Hematopoietic multipotent progenitor cell (in vitro differentiated cells): ENCODE measurements at regions not wholly inside any gene's neighbourhood (a gene's known extent, or its start where the extent isn't known, plus 50 kb on each side); places are given as distances from the start of the nearest gene placed in this dataset.

ENCODE experiments used
- DNase-seq, 3 donors: peaks; one replicate each; pipeline ENCODE4 v3.0.0-alpha.2; 2011 to 2015; ENCODE audit warnings: low read depth in 2 of 3, low spot score in 2 of 3

DNA sequence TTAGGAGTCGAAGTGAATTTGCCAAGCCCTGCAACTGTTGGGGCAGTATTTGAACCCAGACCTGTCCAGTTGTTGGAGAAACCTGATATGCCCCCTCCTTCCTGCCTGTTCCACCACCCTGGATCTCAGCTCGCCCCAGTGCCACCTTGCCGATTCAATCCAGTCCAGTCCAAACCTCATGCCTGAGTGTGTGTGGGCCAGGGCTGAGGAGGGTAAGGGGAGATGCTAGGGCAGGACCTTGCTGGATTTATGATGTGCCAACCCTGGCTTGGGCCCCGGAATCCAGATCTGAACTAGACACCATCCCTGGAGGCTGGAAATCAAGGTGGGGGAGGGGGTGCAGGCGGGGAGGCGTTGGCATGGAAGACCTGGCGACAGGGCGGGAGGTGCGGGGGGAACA is 98.9 kb upstream of the WNT4 start:
- DNase-seq, result no peak

DNA sequence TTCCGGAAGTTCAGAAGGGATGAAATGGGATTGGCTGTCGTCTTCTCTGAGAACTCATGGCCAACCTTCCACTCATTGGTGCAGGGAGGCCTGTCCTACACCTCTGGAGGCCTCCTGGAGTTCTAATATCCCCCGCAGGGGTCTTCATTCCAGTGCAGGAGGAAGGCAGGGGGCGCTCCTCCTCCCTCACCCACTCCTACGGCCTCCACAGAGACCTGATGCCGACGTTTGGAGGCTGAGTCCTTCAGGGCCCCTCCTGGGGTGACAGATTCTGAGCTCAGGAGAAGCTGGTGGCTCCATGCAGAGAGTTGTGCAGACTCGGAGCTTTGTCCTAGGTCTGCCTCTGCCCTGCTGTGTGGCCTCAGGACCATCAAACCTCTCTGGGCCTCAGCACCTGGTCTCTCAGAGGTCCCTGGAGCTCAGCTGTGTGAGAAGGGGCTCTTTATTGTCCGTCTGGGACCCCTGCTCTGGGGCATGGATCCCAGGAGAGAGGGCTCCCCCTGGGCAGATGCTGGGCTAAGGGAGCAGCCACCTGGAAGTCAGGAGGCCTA is 102.3 kb upstream of the WNT4 start:
- DNase-seq, result no peak

DNA sequence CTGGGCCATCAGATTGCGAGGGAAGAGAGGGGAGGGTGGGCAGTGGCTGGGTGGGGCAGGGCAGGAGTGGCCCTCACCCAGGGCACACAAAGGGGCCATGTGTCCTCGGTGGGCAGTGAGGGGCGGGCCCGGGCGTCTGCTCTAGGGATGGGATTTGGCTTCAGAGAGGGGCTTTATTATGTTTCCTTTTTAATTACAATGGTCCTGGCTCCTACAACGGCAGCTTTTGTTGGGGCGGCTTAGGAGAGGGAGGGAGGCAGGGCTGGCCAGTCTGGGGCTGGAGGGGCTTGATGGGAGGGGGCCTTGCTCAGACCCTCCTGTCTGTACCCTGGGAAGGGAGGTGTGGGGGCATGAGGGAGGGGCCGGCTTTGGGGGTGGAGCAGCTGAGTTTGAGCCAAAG is 102.8 kb upstream of the WNT4 start:
- no peak for DNase-seq

DNA sequence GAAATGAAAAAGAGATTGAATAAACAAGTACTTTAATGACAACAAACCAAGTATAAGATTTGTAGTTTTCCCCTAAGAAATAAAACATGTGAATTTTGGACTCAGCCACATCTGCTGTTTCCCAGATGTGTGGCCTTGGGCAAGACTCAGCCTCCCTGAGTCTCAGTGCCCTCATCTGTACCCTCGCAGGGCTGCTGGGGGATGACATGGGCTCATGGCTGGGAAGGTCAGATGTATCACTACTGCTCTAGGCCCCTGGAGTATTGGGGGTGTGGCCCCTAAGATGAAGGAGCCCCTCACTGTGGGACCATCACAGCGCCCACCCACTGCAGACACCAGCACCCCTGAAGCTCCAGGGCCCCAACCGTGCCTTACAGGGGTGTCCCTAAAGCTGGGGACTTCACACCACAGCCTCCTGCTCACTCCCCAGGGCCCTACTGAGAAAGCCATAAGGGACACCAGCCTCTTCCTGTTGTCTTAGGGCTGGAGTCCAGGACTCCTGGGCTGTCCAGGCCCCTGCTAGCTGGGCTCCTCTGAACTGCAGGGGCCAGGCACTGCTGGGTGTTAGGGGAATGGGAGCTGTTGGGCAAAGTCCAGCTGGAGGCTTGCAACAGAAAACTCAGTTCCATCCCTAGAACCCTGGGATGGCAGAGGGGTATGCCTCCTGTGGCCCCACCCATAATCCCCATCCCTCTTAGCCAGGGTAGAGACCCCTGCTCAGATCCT is 104.0 kb upstream of the WNT4 start:
- DNase-seq, result no peak

DNA sequence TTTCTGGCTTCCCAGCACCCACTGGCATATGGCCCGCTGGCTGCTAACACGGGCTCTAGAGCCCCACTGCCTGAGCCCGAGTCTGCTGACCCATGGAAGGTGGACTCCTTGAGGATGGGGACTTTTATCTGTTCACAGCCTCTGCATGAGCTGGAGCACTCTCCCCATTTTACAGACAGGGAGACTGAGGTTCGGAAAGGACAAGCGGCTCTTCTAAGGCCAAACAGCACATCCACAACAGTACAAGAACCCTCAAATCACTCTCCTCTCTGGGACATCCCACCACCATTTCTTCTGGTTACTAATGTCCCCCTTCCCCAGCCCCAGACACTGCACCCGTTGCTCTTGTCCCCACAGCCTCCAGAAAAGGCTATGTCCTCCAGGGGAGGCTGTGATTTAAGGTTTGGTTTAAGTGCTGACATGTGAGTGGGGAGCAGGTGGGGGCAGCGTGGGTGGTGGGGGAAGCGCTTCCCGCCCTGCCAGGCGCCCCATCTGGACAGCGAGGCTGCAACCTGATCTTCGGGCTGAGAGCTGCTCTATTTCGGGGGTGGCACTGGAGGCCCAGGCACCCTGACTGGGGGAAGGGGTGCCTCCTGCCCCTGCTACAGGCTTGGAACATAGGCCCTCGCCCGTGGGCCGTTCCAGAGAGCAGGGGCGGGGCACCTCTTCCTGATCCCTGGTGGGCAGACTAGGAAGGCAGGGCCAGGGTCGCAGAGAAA is 104.8 kb upstream of the WNT4 start:
- DNase-seq, result no peak

DNA sequence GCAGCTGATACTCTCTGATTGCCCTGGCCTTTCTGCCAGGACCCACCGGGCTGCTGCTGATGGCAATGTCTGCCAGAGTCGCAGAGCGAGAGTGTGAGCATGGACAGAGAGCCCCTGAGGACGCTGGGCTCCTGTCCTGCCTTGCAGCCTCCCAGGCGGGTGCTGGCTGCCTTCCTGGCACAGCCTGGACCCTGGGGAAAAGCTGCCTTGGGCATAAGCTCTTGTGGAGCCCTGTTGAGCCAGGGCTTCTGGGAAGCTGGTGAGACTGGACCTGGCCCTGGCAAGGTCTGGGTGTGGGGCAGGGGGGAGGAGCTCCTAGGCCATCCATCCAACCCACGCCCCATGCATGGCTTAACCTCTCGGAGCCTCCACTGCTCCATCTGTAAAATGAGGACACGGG is 105.8 kb upstream of the WNT4 start:
- no peak for DNase-seq

DNA sequence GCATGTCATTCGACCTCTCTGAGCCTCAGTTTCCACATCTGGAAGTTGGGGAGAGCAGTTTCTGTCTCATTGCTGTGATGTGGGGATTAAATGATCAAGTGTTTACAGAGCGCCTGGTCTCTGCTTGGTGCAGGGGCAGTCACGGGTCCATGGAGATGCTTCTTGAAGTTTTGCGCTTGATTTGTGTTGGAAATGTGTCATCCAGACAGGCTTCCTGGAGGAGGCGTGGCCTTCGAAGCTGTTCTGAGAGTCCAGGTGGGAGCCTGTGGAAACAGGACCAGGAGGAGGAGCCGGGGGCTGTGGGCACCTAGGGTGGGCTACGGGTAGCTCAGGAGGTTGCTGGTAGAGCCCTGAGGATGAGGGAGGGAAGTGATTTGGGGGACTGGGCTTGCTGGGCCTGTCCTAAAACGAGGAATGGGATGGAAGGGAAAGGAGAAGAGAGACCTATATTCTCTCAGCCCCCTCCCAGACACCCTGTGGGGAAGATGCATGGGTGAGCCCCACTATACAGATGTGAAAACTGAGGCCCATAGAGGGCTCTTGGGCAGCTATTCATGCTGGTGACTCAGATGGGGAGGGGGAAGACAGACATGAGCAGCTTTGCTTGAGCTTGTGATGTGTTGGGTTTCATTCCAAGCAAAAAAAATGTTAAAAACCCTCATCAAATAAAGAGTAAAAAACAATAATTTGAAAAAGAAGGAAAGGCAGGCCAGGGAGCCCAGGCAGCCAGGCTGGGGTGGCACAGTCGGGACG is 107.2 kb upstream of the WNT4 start:
- no peak for DNase-seq

DNA sequence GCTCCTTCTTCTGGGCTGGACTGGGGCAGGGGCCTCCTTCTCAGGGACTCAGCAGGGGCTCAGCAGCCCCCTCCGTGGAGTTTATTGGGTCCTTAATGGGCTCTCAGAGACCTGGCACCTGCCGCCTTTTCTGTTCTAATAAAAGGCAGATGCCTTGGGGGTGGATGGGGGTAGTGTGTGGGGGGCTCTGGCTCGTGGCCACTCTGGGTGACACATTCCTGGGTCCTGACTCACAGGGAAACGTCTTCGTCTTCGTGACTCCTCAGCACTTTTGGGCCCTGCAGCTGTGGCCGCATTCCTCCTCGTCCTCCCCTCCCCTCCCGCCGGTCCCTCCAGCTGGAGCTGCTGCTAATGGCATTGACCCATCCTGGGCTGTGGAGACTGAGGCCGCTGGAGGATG is 107.8 kb upstream of the WNT4 start:
- no peak for DNase-seq

DNA sequence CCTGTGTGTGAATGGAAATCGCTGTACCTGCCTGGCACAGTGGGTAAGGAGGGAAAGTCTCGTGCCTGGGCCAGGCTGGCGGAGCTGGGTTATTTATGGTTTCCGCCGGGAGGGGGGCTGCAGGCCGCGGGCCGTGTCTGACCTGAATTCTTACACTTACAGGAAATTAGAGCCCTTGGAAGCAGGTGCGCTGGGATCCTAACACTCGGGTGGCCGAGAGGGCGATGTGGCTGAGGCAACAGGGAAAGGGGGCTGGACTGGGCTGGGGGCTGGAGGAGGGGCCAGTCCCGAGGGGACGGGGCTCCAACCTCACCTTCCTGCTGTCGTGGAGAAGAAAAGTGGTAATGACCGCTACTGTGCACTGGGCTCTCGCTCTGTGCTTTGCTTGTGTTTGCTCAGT is 109.4 kb upstream of the WNT4 start:
- no peak for DNase-seq

DNA sequence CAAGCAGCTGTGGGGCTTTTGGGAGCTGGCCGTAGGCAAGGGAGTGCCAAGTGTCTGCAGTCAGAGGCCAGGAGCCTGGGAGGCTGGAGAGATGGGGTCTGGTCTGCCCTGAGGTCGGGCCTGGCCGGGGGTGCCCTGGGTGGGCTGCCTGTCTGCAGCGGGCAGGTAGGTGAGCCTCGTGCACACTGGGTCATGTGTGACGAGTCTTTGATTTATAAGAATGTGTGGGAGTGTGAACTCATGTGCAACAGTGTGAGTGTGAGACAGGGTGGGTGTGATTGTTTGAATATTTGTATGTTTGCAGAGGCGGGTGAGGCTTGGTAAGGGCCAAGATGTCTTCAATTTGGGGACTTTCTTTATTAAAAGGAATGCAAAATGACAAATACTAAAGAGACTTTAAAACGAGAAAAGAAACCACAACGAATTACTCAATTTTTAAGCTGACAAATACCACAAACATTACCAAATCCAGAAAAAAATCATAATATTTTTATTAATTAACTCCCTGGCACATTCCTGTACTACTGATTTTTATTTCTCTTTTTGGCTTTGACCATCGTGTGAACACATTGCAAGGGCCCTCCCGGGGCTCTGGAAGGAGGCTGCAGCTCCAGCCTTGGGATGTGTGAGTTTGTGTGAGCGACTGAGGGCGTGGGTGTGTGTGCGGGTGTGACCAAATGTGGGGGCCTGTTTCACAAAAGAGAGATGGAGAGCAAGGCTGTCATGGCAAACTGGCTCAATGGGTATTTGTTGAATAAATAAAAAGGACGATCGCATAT is 110.3 kb upstream of the WNT4 start:
- no peak for DNase-seq

DNA sequence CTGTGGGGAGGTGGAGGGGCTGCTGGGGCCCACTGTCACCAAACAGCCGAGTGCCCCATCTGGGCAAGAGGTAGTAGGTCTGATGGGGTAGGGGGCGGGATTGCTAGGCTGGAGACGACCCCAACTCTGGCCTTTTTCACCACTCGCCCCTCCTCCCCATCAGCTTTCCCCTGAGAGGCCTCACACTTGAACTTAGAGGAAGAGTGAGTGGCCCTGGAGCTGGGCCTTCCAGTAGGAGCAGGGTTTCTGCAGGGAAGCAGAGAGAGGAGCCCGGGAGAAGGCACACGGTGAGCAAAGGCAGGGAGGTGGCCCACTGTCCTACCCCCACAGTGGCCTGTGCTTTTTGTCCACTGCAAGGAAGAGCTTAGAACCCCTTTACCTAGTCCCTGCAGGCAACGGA is 111.9 kb upstream of the WNT4 start:
- no peak for DNase-seq

DNA sequence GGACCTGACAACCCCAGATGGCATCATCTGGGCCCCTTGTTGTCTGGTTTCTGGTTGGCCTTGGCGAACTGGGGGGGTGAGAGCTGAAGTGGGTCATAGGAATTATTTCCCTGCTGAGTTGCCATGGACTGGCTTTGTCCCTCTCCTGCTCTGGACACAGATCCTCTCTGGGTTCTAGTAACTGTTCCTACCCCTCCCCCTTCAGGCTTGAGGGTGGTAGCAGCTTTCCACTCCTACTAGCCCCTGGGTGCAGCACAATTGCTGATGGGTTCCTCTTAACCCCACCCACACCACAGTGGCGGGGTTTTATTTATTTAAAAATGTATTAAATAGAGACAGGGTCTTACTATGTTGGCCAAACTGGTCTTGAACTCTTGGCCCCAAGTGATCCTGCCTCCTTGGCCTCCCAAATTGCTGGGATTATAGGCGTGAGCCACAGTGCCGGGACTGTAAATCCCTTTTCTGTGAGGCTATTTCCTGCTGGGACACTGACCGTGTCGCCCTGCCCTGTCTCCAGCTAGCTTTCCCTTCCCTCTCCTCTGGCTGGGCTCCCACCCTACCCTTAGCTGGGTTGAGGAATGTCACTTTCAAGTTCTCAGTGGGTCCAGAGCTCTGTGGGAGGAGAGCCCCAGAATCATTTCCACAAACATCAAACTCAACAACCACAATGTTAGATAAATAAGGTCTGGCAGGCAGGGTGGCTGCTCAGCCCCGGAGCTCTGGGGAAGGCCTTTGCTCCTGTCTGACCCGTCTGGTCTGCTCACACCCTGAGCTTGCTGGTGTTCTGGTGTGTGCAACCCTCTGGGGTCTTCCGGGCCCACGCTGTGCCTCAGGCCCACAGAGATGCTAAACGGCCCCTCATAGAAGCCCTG is 112.7 kb upstream of the WNT4 start:
- no peak for DNase-seq

DNA sequence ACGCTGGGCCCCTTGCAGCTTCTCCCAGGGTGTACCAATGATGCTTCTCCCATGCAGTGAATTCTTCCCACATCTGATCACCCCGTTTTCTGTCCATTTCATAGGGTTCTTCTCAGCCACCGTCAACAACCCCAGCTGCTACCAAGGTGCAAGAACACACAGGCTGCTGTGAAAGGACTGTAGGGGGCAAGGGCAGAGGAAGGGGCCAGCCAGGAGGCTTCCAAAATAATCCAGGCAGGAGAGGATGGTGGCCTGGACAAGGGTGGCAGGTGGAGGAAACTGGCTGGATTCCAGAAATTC is 113.3 kb upstream of the WNT4 start:
- DNase-seq, result no peak

DNA sequence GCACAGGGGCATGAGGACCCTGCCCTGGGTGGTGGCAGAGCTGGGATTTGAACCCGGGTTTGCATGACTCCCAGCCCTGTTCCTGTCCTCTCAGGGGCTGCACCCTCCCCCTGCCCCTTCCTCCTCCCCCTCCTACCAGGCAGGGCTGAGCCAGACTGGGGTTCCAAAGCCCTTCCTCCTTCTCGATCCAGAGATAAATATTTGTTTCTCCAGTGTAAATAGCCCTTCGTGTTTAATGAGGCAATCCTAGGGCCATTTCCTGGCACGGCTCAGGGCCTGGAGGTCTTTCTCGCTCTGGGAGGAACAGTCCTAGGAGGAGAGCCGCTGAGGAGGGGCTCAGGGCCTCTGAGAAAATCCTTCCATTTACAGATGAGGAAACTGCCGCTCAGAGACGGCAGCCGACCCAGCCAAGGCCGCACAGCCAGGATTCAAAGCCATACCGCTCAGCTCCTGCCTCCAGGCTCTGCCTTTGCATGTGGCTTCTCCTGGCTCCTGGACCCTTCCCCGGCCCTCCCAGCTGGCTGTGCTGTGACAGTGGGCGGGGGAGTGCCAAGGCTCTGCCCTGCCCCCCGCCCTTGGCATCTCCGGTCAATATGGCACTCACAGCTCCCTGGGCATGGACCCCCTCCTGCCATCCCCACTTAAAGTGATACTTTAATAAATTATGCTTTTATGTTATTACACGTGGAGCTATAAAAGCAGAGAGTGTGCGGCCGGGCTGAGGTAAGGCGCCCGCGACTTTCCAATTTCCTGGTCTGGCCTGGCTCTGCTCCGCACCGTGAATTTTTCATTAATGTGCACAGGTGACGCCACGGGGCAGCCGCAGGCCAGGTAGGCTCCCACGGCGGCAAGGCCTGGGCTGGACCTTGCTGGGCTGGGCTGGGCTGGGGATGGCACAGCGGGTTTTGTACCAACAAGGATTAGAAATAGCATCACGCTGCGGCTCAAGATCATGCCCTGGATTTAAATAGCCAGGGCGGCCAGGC is 114.7 kb upstream of the WNT4 start:
- no peak for DNase-seq

DNA sequence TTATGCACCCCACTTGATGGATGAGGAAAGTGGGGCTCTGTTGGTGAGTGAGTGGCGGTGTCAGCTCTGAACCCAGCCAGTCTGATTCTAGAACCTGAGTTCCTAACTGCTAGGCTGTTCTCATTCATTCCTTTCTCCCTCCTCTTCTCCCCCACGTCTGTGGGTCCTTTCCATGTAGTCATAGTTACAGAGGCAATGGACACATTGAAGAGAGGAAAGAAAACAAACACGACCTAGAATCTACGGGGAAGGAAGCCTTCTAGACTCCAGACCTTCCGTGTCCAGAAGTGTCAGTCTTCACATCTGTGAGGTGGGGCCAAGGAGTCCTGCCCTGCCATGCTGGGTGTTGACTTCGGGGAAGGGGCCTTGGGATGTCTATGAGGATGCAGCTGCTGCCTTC is 115.8 kb upstream of the WNT4 start:
- DNase-seq, result no peak

DNA sequence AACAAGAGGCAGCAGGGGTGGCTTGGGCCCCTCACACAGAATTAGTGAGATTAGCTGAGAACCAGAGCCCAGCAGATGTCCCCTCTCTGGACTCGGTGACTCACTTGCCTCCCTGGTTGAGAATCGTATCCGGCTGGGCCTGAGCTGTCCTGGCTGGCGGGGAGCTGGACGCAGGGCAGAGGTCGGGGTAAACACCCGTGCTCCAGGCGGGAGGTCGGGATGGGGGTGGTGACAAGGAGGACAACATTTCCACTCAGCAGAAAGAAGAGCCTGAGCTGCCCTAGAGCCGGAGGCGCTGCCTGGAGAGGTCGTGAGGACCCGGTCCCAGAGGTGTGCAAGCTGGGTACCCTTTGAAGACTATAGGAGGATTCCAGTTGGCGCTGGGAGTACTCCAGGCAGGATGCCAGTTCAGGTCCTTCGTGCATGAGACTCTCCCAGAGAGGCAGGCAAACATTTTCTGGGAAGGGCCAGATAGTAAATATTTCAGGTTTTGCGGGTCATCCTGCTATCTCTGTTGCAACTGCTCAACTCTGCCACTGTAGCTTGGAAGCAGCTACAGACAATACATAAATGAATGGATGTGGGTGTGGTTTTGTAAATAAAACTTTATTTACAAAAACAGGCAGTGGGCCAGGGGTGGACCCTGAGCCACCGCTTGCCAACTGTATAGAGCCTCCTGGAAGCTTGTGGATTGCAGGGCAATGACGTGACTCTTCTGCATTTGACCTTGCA is 116.8 kb upstream of the WNT4 start:
- DNase-seq, result no peak

DNA sequence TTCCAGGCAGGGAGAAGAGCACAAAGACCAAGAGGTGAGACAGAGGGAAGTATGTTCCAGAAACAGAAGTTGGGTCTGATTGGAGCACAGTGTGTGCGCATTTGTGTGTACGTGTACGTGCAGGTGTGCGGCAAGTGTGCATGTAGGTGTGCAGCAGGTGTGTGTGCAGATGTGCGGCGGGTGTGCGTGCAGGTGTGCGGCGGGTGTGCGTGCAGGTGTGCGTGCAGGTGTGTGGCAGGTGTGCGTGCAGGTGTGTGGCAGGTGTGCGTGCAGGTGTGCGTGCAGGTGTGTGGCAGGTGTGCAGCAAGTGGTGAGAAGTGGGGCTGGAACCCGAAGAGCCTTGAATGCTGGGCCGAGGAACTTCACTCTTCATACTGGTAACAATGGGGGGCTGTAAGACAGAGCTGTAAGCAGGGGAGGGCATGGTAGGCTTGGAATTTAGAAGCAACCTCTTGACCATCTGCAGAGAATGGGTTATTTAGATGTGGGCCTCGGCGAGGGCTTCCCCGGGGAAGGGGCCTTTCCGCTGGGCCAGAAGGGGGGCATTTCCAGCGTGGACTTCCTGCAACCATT is 118.0 kb upstream of the WNT4 start:
- DNase-seq, result no peak

DNA sequence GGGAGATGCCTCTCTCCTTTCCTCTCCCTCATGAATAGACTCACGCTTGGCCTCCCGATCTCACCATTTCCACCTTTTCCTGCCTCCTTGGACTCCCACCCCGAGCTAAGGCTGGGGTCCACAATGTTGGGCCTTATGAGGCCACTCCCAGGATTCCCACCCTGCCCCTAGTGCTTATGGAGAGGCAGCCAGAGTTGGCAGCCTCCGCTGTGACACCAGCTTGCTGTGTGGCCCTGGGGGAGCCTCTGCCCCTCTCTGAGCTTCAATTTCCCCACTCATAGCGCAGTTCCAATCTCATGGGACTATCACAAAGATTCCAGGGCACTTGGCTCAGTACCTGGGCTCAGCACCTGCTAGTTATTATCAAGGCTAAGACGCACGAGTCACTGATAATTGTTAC is 118.7 kb upstream of the WNT4 start:
- no peak for DNase-seq
